CD4-positive, alpha-beta T cell treated with Interleukin-10 for 1 hour (primary cell): ENCODE measurements at regions not wholly inside any gene's neighbourhood (a gene's known extent, or its start where the extent isn't known, plus 50 kb on each side); places are given as distances from the start of the nearest gene placed in this dataset.
"Not testable (repeated sequence)": the region's sequence is repeated elsewhere in the genome, so short reads cannot be mapped to it uniquely, and the experiment has no call there.

Experiments
- DNase-seq: peaks from one replicate; pipeline ENCODE4 v3.0.0-alpha.2; 2020

GRCh38 chr16:16448423-16448822 is 69.5 kb downstream of the NPIPA7 start:
- not testable (repeated sequence) for DNase-seq

DNA sequence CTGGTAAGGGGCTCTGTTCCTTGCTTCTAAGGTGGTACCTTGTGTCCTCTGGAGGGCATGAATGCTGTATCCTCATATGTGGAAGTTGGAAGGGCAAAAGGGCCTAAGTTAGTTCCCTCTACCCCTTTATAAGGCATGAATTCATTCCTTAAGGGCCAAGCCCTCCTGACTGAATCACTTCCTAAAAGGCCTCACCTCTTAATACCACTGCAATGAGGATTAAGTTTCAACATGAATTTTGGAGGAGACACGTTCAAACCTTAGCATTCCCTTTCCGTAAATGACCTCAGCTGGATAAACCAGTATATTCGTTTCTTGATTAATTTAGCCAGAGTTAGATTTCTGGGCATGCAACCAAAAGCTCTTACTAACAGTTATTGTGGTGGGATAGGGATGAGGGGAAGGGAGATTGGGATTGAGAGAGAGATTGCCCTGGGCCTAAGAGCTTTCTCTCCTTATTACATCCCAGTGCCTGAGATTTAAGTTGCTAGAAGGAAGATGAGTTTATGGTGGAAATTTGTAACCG is 70.8 kb downstream of the NPIPA7 start:
- not testable (repeated sequence) for DNase-seq

DNA sequence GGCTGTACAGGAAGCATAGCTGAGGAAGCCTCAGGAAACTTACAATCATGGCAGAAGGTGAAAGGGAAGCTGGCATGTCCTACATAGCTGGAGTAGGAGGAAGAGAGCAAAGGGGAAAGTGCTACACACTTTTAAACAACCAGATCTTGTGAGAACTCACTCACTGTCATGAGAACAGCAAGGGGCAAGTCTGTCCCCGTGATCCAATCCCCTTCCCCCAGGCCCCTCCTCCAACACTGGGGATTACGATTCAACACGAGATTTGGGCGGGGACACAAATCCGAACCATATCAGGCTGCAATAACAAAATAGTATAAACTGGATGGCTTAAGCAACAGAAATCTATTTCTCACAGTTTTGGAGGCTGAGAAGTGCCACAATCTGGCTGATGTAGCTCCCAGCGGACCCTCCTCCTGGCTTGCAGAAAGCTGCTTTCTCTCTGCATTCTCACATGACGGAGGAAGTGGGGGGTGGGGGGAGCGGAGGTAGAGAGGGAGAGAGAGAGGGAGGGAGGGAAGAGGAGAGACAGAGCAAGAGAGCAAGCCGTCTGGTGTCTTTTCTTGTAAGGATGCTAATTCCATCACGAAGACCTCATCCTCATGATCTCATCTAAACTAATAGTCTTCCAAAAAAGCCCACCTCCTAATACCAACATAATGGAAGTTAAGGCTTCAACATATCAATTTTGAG is 72.9 kb downstream of the NPIPA7 start:
- DNase-seq = not testable (repeated sequence)

GRCh38 chr16:16458579-16458978 is 79.6 kb downstream of the NPIPA7 start:
- not testable (repeated sequence) for DNase-seq

GRCh38 chr16:16463792-16464191 is 84.9 kb downstream of the NPIPA7 start:
- not testable (repeated sequence) for DNase-seq

GRCh38 chr16:16488919-16489318 is 110.0 kb downstream of the NPIPA7 start:
- DNase-seq = not testable (repeated sequence)

GRCh38 chr16:16489466-16489865 is 110.5 kb downstream of the NPIPA7 start:
- DNase-seq = not testable (repeated sequence)

DNA sequence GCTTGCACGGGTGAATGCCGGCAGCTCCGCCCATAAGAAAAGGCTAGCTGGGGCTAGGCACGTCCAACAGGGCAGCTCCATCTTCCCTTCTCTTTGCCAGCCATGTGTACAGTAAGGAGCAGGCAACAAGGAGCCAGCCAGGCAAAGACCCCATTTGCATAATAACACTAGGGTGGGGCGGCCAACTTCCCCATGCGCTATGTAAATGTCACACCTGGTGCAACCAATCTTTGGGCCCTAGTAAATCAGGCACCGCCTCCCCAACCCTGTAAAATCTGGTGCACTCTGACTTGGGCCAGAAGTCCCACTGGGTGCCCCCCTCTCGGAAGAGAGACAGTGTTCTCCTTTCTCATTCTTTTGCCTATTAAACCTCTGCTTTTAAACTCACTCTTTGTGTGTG is 115.2 kb downstream of the NPIPA7 start:
- DNase-seq = not testable (repeated sequence)

DNA sequence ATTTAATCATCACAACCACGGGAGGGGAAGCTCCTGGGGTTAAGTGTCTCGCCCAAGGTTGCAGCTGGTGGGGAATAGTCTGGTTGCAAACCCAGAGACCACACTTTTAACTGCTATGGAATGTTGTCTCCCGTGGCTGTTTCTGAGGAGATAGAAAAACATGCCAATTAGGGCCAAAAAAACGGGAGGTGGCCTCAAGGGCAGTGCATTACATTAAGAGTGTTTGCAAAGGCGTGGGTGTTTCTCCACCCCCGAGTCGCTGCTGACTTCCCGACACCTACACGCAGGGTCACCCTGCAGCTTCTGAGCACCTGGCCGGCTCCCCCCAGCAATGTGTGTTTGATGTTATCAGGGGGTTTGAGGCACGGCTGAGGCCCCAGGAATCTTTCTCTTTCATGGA is 116.1 kb downstream of the NPIPA7 start:
- DNase-seq = not testable (repeated sequence)

DNA sequence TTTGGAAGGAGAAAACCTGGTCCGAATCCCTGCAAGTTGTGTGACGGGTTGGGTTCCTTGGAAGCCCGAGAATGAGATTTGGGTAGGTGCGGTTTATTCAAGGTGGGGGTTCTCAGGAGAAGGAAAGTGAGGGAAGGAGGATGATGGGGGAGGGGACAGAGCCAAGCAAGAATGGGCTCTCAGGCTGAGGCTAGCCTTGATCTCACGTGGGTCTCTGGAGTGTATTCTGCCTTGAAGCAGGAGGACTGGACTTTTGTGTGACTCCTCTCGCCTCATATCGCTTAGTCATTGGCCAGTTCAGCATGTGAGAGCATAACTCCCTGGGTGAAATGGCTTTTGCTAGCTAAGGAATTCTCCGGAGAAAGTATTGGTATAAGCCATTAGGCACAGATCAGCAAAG is 120.9 kb downstream of the NPIPA7 start:
- DNase-seq = not testable (repeated sequence)

DNA sequence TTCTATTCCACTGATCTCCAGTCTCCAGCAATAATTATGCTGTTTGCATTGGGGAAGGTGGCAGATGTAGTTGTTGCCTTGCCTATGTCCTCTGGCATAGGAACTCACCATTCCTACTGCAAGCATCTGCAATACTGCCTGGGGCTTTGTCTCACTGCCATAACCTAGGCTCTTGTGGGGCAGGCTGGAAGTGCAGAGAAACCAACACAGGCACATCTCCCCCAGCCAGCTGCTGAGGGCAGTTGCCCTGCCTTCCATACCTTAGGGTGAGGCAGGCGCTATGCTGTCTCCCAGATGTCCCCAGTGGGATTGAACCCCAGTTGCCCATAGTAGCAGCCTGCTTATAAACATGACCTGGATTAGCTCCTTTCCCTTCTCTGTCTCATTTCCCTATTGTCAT is 128.1 kb downstream of the NPIPA7 start:
- DNase-seq = not testable (repeated sequence)

- DNase-seq = not testable (repeated sequence)
Observed at GRCh38 chr16:16508344-16508743, 129.4 kb downstream of the NPIPA7 start.

- DNase-seq = not testable (repeated sequence)
Observed at GRCh38 chr16:16519395-16519794, 140.5 kb downstream of the NPIPA7 start.

DNA sequence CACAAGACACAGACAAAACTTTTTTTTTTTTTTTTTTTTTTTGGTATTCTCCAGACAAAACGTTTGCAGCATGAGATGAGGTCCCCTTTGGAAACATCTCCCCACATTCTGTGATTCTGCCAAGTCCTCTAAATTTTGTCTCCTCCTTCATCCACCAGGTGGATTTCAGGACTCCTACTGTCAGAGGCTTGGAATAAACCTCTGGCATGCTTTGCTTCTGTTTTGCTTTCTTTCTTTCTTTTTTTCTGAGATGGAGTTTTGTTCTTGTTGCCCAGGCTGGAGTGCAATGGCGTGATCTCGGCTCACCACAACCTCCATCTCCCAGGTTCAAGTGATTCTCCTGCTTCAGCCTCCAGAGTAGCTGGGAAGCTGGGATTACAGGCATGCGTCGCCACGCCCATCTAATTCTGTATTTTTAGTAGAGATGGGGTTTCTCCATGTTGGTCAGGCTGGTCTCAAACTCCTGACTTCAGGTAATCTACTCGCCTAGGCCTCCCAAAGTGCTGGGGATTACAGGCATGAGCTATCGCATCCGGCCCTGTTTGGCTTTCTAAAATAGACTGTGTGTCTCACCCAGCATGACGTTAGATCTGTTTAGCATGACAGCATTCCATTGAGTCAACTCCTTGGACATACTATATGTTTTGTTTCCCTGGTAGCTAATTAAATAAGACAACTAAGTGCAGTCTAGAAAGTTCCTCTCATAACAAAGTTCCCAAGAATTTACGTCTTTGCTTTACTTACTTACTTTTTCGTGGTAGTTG is 142.5 kb downstream of the NPIPA7 start:
- DNase-seq = not testable (repeated sequence)

- DNase-seq = not testable (repeated sequence)
Observed at GRCh38 chr16:16526998-16527397, 148.1 kb downstream of the NPIPA7 start.

DNA sequence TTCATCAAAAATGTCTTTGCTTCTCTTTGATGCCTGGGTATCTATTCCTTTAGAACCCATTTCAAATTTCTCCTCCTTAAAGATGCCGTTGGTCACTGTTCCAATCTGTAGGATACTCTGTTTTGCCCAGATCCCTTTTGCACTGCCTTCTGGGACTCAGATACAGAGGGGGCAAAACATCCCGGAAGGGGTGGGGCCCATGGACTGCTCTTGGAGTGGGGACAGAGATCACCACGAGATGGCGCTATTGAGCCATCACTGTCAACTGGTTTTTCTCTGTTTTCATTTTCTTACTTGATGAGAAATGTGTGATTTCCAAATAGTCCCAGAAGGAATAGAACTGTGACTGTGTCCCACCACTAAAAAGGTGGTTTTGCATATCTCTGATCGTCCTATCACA is 151.8 kb downstream of the NPIPA7 start:
- not testable (repeated sequence) for DNase-seq

DNA sequence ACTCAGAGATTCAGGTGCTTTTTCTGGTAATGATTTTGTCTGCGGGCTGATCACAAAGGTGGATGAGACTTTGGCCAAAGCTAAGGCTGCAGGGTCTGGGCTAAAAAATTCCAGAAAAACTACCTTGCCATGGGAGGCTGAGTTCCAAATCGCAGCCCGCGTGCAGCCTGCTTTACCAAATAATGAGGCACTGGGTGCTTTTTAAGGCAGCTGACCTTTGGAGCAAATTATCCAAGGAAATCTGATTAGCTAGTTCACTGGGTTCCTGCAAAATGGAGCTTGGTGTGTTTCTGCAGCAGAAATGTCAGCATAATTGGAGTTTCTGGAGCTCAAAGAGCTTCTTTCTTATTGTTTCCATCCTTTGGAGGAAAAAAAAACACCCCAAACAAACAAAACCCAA is 156.6 kb downstream of the NPIPA7 start:
- DNase-seq = not testable (repeated sequence)

DNA sequence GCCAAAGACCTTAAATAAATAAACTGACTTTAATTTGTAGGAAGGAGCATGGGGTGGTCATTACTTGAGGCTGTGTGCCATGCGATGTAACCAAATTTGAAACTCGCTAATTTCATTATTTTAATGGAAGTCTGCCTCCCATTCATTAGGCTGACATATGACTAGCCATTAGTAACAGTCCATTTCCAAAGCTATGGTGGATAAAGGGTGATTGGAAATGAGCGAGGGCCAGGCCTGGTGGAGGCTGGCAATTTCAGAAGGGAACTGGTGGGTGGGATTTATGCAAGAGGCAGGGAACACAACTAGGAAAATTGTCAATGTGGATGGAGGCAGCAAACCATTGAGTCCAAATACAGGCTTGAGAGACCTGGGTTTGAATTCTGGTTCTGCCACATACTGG is 157.2 kb downstream of the NPIPA7 start:
- DNase-seq = not testable (repeated sequence)

- DNase-seq = not testable (repeated sequence)
Observed at GRCh38 chr16:16549710-16550109, 170.8 kb downstream of the NPIPA7 start.

DNA sequence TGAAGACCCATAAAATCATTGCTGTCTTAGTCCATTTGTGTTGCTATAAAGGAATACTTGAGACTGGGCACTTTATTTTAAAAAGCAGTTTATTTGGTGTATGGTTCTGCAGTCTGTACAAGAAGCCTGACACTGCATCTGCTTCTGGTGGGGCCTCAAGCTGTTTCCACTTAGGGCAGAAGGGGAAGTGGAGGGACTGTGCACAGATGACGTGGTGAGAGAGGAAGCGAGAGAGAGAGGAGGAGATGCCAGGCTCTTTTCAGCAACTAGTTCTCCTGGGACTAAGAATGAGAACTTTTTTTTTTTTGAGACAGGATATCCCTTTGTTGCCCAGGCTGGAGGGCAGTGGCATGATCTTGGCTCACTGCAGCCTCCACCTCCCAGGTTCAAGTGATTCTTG is 171.9 kb downstream of the NPIPA7 start:
- not testable (repeated sequence) for DNase-seq

DNA sequence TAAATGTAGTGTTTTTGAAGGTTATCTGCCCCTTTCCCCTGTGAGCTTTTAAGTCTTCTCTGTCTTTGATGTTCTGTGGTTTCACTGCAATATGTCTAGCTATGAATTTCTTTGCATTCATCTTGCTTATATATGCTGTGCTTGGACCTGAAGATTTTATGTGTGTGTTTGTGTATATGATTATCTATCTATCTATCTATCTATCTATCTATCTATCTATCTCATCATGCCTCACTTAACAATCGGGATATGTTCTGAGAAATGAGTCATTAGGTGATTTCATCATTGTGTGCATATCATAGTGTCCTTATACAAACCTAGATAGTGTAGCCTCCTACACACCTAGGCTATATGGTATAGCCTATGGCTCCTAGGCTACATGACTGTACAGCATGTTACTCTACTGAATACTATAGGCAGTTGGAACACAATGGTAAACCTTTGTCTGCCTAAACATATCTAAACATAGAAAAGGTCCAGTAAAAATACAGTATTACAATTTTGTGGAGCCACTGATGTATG is 173.9 kb downstream of the NPIPA7 start:
- not testable (repeated sequence) for DNase-seq

DNA sequence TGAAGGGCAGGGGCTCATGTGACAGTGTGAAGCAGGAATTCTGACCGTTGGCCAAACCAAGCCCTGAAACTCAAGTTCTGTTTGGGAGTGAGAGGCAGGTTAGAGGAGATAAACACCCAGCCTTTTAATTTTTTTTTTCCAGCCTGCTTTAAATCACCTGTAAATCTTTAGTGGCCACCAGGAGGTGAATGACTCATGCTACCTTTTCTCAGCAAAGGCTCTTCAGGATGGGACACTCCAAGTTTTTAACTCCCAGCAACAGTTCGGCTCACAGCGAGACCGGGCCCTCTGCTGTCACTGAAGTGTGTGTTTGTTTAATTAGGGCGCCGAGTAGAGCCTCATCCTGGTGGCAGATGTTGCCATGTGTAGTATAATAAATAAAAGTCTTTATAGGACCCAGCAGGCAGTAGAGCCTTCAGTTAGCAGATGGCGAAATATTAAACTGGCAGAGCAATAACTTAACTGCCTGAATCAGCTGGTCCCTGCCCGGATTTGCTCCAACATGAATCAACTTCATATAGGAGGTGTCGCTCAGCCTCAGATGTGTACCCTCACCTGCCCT is 180.3 kb downstream of the NPIPA7 start:
- DNase-seq = not testable (repeated sequence)

- not testable (repeated sequence) for DNase-seq
Observed at GRCh38 chr16:16561532-16561931, 182.6 kb downstream of the NPIPA7 start.
